H7 (cell line): ENCODE measurements at regions not wholly inside any gene's neighbourhood (a gene's known extent, or its start where the extent isn't known, plus 50 kb on each side); places are given as distances from the start of the nearest gene placed in this dataset.

Source experiments
- DNase-seq: peaks from one replicate; pipeline ENCODE4 v3.0.0; 2012
- H3K27me3 ChIP-seq: 2 replicates; pipeline ENCODE4 v1.6.0; 2011; ENCODE audit warnings: mild to moderate bottlenecking, low read length; ENCODE audit not compliant: control insufficient read depth, insufficient read depth
- H3K36me3 ChIP-seq: replicated peaks from 2 replicates; pipeline ENCODE4 v1.5.1; 2011; ENCODE audit warnings: low read length; ENCODE audit not compliant: control insufficient read depth, insufficient read depth
- H3K4me3 ChIP-seq: 2 replicates; pipeline ENCODE4 v1.5.1; 2011; ENCODE audit warnings: low read depth, mild to moderate bottlenecking, control low read depth, low read length, moderate library complexity; ENCODE audit not compliant: insufficient read depth

DNA sequence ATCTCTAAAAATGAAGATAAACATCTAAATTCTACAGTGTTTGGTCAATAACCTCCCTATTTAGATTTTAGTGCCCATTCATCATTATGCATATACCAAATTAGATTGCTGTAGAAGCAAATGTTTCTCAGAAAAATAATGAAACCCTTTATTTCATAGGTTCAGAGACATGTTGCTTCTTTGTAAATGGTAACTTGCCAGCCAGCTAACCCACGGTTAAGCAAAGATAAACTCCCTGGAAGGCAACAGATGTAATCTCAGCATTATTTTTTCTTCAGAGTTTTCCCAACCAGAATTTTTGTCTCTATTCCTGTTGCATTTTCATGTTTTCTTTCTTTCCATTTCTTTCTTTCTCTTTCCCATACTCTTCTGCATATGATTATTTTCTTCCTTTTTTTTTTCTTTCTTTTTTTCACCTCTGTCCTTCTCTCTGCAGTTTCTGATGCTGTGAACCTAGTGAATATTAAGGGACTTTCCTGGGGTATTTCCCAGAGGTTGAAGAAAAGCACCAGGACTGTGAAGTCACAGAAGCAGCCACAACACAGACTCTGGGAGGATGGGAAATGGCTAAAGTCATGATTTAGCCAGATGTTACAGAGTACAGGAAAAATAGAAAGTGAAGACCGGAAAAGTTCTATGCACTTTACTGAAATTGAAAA lies 50.0 kb upstream of the DSG1 start:
- Histone ChIP-seq H3K36me3 (no peaks in the 10 kb centered on the region), H3K27me3 (no peaks in the 10 kb centered on the region), H3K4me3 (no peak overlapping the region)
- DNase-seq = no peak
